ENCODE measurements at regions not wholly inside any gene's neighbourhood (a gene's known extent, or its start where the extent isn't known, plus 50 kb on each side); places are given as distances from the start of the nearest gene placed in this dataset.

- no peaks in the 10 kb centered on the region for H3K36me3 ChIP-seq (ENCODE audit: insufficient read depth, low read length)
- no peak overlapping the region for H3K9ac ChIP-seq (ENCODE audit: low read depth, low read length)
- no peaks in the 10 kb centered on the region for H3K9me3 ChIP-seq (ENCODE audit: control insufficient read depth, insufficient read depth, low read length)
- no peaks in the 10 kb centered on the region for H3K4me1 ChIP-seq (ENCODE audit: insufficient read depth, low read length)
These were observed 457.8 kb downstream of the PTPRC start for GRCh38 chr1:199096591-199096990.

- Histone ChIP-seq H3K4me1 (ENCODE audit: insufficient read depth, low read length) (no peaks in the 10 kb centered on the region), H3K9me3 (ENCODE audit: control insufficient read depth, insufficient read depth, low read length) (no peaks in the 10 kb centered on the region), H3K9ac (ENCODE audit: low read depth, low read length) (no peak overlapping the region), H3K36me3 (ENCODE audit: insufficient read depth, low read length) (no peaks in the 10 kb centered on the region)
These were observed 459.6 kb downstream of the PTPRC start for GRCh38 chr1:199098468-199098867.

GRCh38 chr1:199101139-199101538 lies 462.3 kb downstream of the PTPRC start:
- no peaks in the 10 kb centered on the region for H3K9me3 ChIP-seq (ENCODE audit: control insufficient read depth, insufficient read depth, low read length)
- no peak overlapping the region for H3K9ac ChIP-seq (ENCODE audit: low read depth, low read length)
- no peaks in the 10 kb centered on the region for H3K36me3 ChIP-seq (ENCODE audit: insufficient read depth, low read length)
- H3K4me1 ChIP-seq (ENCODE audit: insufficient read depth, low read length) = no peaks in the 10 kb centered on the region

- Histone ChIP-seq H3K4me1 (ENCODE audit: insufficient read depth, low read length) (no peaks in the 10 kb centered on the region), H3K9me3 (ENCODE audit: control insufficient read depth, insufficient read depth, low read length) (no peaks in the 10 kb centered on the region), H3K9ac (ENCODE audit: low read depth, low read length) (no peak overlapping the region), H3K36me3 (ENCODE audit: insufficient read depth, low read length) (no peaks in the 10 kb centered on the region)
These were observed 462.8 kb downstream of the PTPRC start for GRCh38 chr1:199101635-199102034.

- no peaks in the 10 kb centered on the region for H3K4me1 ChIP-seq (ENCODE audit: insufficient read depth, low read length)
- no peak overlapping the region for H3K9ac ChIP-seq (ENCODE audit: low read depth, low read length)
- H3K9me3 ChIP-seq (ENCODE audit: control insufficient read depth, insufficient read depth, low read length) = no peaks in the 10 kb centered on the region
These were observed 463.4 kb downstream of the PTPRC start for GRCh38 chr1:199102239-199102638.

GRCh38 chr1:199109160-199109559 lies 470.3 kb downstream of the PTPRC start:
- Histone ChIP-seq H3K36me3 (ENCODE audit: insufficient read depth, low read length) (no peaks in the 10 kb centered on the region), H3K9me3 (ENCODE audit: control insufficient read depth, insufficient read depth, low read length) (no peaks in the 10 kb centered on the region), H3K4me1 (ENCODE audit: insufficient read depth, low read length) (no peaks in the 10 kb centered on the region), H3K9ac (ENCODE audit: low read depth, low read length) (no peak overlapping the region)

More at GRCh38 chr1:199102239-199102638, 463.4 kb downstream of the PTPRC start:
- H3K36me3 ChIP-seq (ENCODE audit: insufficient read depth, low read length) = no peaks in the 10 kb centered on the region

- no peaks in the 10 kb centered on the region for H3K36me3 ChIP-seq (ENCODE audit: insufficient read depth, low read length)
- H3K9ac ChIP-seq (ENCODE audit: low read depth, low read length) = no peak overlapping the region
- H3K9me3 ChIP-seq (ENCODE audit: control insufficient read depth, insufficient read depth, low read length) = no peaks in the 10 kb centered on the region
- no peaks in the 10 kb centered on the region; the same call in 1 of the 2 replicates for H3K4me1 ChIP-seq (ENCODE audit: insufficient read depth, low read length)
These were observed 473.5 kb downstream of the PTPRC start for GRCh38 chr1:199112365-199112764.

- Histone ChIP-seq H3K9ac (ENCODE audit: low read depth, low read length) (no peak overlapping the region), H3K4me1 (ENCODE audit: insufficient read depth, low read length) (no peaks in the 10 kb centered on the region; the same call in 1 of the 2 replicates), H3K36me3 (ENCODE audit: insufficient read depth, low read length) (no peaks in the 10 kb centered on the region), H3K9me3 (ENCODE audit: control insufficient read depth, insufficient read depth, low read length) (no peaks in the 10 kb centered on the region)
These were observed 474.5 kb downstream of the PTPRC start for GRCh38 chr1:199113265-199113869.

GRCh38 chr1:199116488-199116887 lies 477.6 kb downstream of the PTPRC start:
- Histone ChIP-seq H3K4me1 (ENCODE audit: insufficient read depth, low read length) (no peaks in the 10 kb centered on the region; the same call in 1 of the 2 replicates), H3K9ac (ENCODE audit: low read depth, low read length) (no peak overlapping the region), H3K36me3 (ENCODE audit: insufficient read depth, low read length) (no peaks in the 10 kb centered on the region), H3K9me3 (ENCODE audit: control insufficient read depth, insufficient read depth, low read length) (no peaks in the 10 kb centered on the region)

GRCh38 chr1:199121047-199121446 lies 482.2 kb downstream of the PTPRC start:
- Histone ChIP-seq H3K9me3 (ENCODE audit: control insufficient read depth, insufficient read depth, low read length) (no peaks in the 10 kb centered on the region), H3K9ac (ENCODE audit: low read depth, low read length) (no peak overlapping the region), H3K36me3 (ENCODE audit: insufficient read depth, low read length) (no peaks in the 10 kb centered on the region), H3K4me1 (ENCODE audit: insufficient read depth, low read length) (no peaks in the 10 kb centered on the region; the same call in 1 of the 2 replicates)

GRCh38 chr1:199122085-199122484 lies 483.2 kb downstream of the PTPRC start:
- H3K9ac ChIP-seq (ENCODE audit: low read depth, low read length) = no peak overlapping the region
- no peaks in the 10 kb centered on the region; the same call in 1 of the 2 replicates for H3K4me1 ChIP-seq (ENCODE audit: insufficient read depth, low read length)
- no peaks in the 10 kb centered on the region for H3K36me3 ChIP-seq (ENCODE audit: insufficient read depth, low read length)
- H3K9me3 ChIP-seq (ENCODE audit: control insufficient read depth, insufficient read depth, low read length) = no peaks in the 10 kb centered on the region

GRCh38 chr1:199122532-199123311 lies 483.9 kb downstream of the PTPRC start:
- Histone ChIP-seq H3K36me3 (ENCODE audit: insufficient read depth, low read length) (no peaks in the 10 kb centered on the region), H3K4me1 (ENCODE audit: insufficient read depth, low read length) (no peaks in the 10 kb centered on the region), H3K9me3 (ENCODE audit: control insufficient read depth, insufficient read depth, low read length) (no peaks in the 10 kb centered on the region), H3K9ac (ENCODE audit: low read depth, low read length) (no peak overlapping the region)

GRCh38 chr1:199123615-199124014 lies 484.8 kb downstream of the PTPRC start:
- Histone ChIP-seq H3K9me3 (ENCODE audit: control insufficient read depth, insufficient read depth, low read length) (no peaks in the 10 kb centered on the region), H3K36me3 (ENCODE audit: insufficient read depth, low read length) (no peaks in the 10 kb centered on the region), H3K9ac (ENCODE audit: low read depth, low read length) (no peak overlapping the region), H3K4me1 (ENCODE audit: insufficient read depth, low read length) (no peaks in the 10 kb centered on the region)

GRCh38 chr1:199124351-199124750 lies 485.5 kb downstream of the PTPRC start:
- no peaks in the 10 kb centered on the region for H3K4me1 ChIP-seq (ENCODE audit: insufficient read depth, low read length)
- no peak overlapping the region for H3K9ac ChIP-seq (ENCODE audit: low read depth, low read length)
- no peaks in the 10 kb centered on the region for H3K9me3 ChIP-seq (ENCODE audit: control insufficient read depth, insufficient read depth, low read length)
- H3K36me3 ChIP-seq (ENCODE audit: insufficient read depth, low read length) = no peaks in the 10 kb centered on the region

GRCh38 chr1:199129247-199129646 lies 490.4 kb downstream of the PTPRC start:
- H3K9me3 ChIP-seq (ENCODE audit: control insufficient read depth, insufficient read depth, low read length) = no peaks in the 10 kb centered on the region

More at GRCh38 chr1:199129247-199129646, 490.4 kb downstream of the PTPRC start:
- Histone ChIP-seq H3K9ac (ENCODE audit: low read depth, low read length) (no peak overlapping the region), H3K36me3 (ENCODE audit: insufficient read depth, low read length) (no peaks in the 10 kb centered on the region), H3K4me1 (ENCODE audit: insufficient read depth, low read length) (no peaks in the 10 kb centered on the region)
